ENCODE measurements at regions not wholly inside any gene's neighbourhood (a gene's known extent, or its start where the extent isn't known, plus 50 kb on each side); places are given as distances from the start of the nearest gene placed in this dataset.

GRCh38 chr5:74020503-74020902 is 394.5 kb downstream of the ARHGEF28 start:
- DNase-seq, result no peak
- H3K9me3 ChIP-seq (ENCODE audit: control insufficient read depth in 2 of 3, insufficient read depth in 1 of 3, low read length in 3 of 3), result no peaks in the 10 kb centered on the region
- intact Hi-C loops (cut with DNase I), result no loop called here
- FAIRE-seq, result no peak
- H3K27ac ChIP-seq (ENCODE audit: low read depth in 2 of 2, low read length in 2 of 2), result no peak overlapping the region
- H3K4me3 ChIP-seq (ENCODE audit: low read length in 3 of 3), result no peak overlapping the region
- H3K27me3 ChIP-seq (ENCODE audit: control insufficient read depth, insufficient read depth, low read length), result no peaks in the 10 kb centered on the region
- no peaks in the 10 kb centered on the region for H3K4me1 ChIP-seq (ENCODE audit: control insufficient read depth in 2 of 3, insufficient read depth in 2 of 3, low read depth in 1 of 3, low read length in 3 of 3)
- no peak overlapping the region for H3K9ac ChIP-seq (ENCODE audit: low read length in 3 of 3)
- TF ChIP-seq CTCF (IDR thresholded peaks at IDR 0.05; ENCODE audit: borderline replicate concordance, extremely low read depth, insufficient read depth), result no peak
- no peaks in the 10 kb centered on the region for H3K36me3 ChIP-seq (ENCODE audit: control insufficient read depth in 2 of 3, insufficient read depth in 3 of 3, low read length in 3 of 3)

- Histone ChIP-seq H3K4me1 (ENCODE audit: control insufficient read depth in 2 of 3, insufficient read depth in 2 of 3, low read depth in 1 of 3, low read length in 3 of 3) (no peaks in the 10 kb centered on the region), H3K27me3 (ENCODE audit: control insufficient read depth, insufficient read depth, low read length) (no peaks in the 10 kb centered on the region), H3K9me3 (ENCODE audit: control insufficient read depth in 2 of 3, insufficient read depth in 1 of 3, low read length in 3 of 3) (no peaks in the 10 kb centered on the region), H3K27ac (ENCODE audit: low read depth in 2 of 2, low read length in 2 of 2) (no peak overlapping the region), H3K36me3 (ENCODE audit: control insufficient read depth in 2 of 3, insufficient read depth in 3 of 3, low read length in 3 of 3) (no peaks in the 10 kb centered on the region), H3K4me3 (ENCODE audit: low read length in 3 of 3) (no peak overlapping the region), H3K9ac (ENCODE audit: low read length in 3 of 3) (no peak overlapping the region)
- intact Hi-C loops (cut with DNase I), result no loop called here
- DNase-seq, result no peak
- no peak for FAIRE-seq
- TF ChIP-seq CTCF (IDR thresholded peaks at IDR 0.05; ENCODE audit: borderline replicate concordance, extremely low read depth, insufficient read depth), result no peak
These were observed 393.9 kb downstream of the ARHGEF28 start for GRCh38 chr5:74019923-74020322.

- Histone ChIP-seq H3K4me1 (ENCODE audit: control insufficient read depth in 2 of 3, insufficient read depth in 2 of 3, low read depth in 1 of 3, low read length in 3 of 3) (no peaks in the 10 kb centered on the region), H3K9me3 (ENCODE audit: control insufficient read depth in 2 of 3, insufficient read depth in 1 of 3, low read length in 3 of 3) (no peaks in the 10 kb centered on the region), H3K36me3 (ENCODE audit: control insufficient read depth in 2 of 3, insufficient read depth in 3 of 3, low read length in 3 of 3) (no peaks in the 10 kb centered on the region), H3K4me3 (ENCODE audit: low read length in 3 of 3) (no peak overlapping the region), H3K27ac (ENCODE audit: low read depth in 2 of 2, low read length in 2 of 2) (no peak overlapping the region), H3K27me3 (ENCODE audit: control insufficient read depth, insufficient read depth, low read length) (no peaks in the 10 kb centered on the region), H3K9ac (ENCODE audit: low read length in 3 of 3) (no peak overlapping the region)
- FAIRE-seq, result no peak
- TF ChIP-seq CTCF (IDR thresholded peaks at IDR 0.05; ENCODE audit: borderline replicate concordance, extremely low read depth, insufficient read depth), result no peak
- intact Hi-C loops (cut with DNase I), result no loop called here
- DNase-seq, result no peak
These were observed 391.8 kb downstream of the ARHGEF28 start for GRCh38 chr5:74017786-74018211.

- DNase-seq (no peak), FAIRE-seq (no peak)
- no peaks in the 10 kb centered on the region for H3K4me1 ChIP-seq (ENCODE audit: control insufficient read depth in 2 of 3, insufficient read depth in 2 of 3, low read depth in 1 of 3, low read length in 3 of 3)
- no peak overlapping the region for H3K27ac ChIP-seq (ENCODE audit: low read depth in 2 of 2, low read length in 2 of 2)
- TF ChIP-seq CTCF (IDR thresholded peaks at IDR 0.05; ENCODE audit: borderline replicate concordance, extremely low read depth, insufficient read depth), result no peak
- H3K4me3 ChIP-seq (ENCODE audit: low read length in 3 of 3), result no peak overlapping the region
- H3K27me3 ChIP-seq (ENCODE audit: control insufficient read depth, insufficient read depth, low read length), result no peaks in the 10 kb centered on the region
- H3K9me3 ChIP-seq (ENCODE audit: control insufficient read depth in 2 of 3, insufficient read depth in 1 of 3, low read length in 3 of 3), result no peaks in the 10 kb centered on the region
- intact Hi-C loops (cut with DNase I), result no loop called here
- H3K36me3 ChIP-seq (ENCODE audit: control insufficient read depth in 2 of 3, insufficient read depth in 3 of 3, low read length in 3 of 3), result no peaks in the 10 kb centered on the region
- no peak overlapping the region for H3K9ac ChIP-seq (ENCODE audit: low read length in 3 of 3)
These were observed 391.1 kb downstream of the ARHGEF28 start for GRCh38 chr5:74017112-74017511.

Measured in kidney (tissue), 13 donors.